Transverse colon (tissue), 4 donors: ENCODE measurements at regions not wholly inside any gene's neighbourhood (a gene's known extent, or its start where the extent isn't known, plus 50 kb on each side); places are given as distances from the start of the nearest gene placed in this dataset.

Experiments used
- DNase-seq: peaks from one replicate; pipeline ENCODE4 v3.0.0-alpha.2; 2019
- H3K27ac ChIP-seq, 4 donors: fragments of 200-600 bp; sonication (generic); 2 replicates each; pipeline ENCODE4 v1.5.1; 2016 to 2018; ENCODE audit warnings: inconsistent platforms in 4 of 4
- H3K27me3 ChIP-seq: fragments of 200-600 bp; sonication (generic); 2 replicates; pipeline ENCODE4 v1.5.1; 2017; ENCODE audit warnings: inconsistent platforms
- H3K36me3 ChIP-seq, 4 donors: fragments of 200-600 bp; sonication (generic); 2 replicates each; pipeline ENCODE4 v1.5.1; 2017 to 2019; ENCODE audit warnings: inconsistent platforms in 4 of 4
- H3K4me1 ChIP-seq, 4 donors: fragments of 200-600 bp; sonication (generic); 2 replicates each; pipeline ENCODE4 v1.5.1; 2017 to 2020; ENCODE audit warnings: inconsistent platforms in 4 of 4
- H3K4me3 ChIP-seq, 4 donors: fragments of 200-600 bp; sonication (generic); 1 replicate in 1 of 4; 2 replicates in 3 of 4; pipeline versions ENCODE4 v1.5.1 to v1.6.1; 2017 to 2019; ENCODE audit warnings: inconsistent platforms in 4 of 4
- H3K9me3 ChIP-seq, 2 donors: fragments of 200-600 bp; sonication (generic); 2 replicates each; pipeline ENCODE4 v1.5.1; 2017 to 2019; ENCODE audit warnings: inconsistent platforms in 2 of 2
- CTCF ChIP-seq, 5 experiments: fragments of 200-600 bp in 3 of 5; fragments of 450-650 bp in 2 of 5; sonication (generic) in 3 of 5; IDR thresholded peaks; 1 replicate in 2 of 5; 2 replicates in 3 of 5; pipeline ENCODE4 v1.5.1; 2016 to 2017; ENCODE audit warnings: antibody characterized with exemption in 5 of 5, inconsistent platforms in 3 of 5, mild to moderate bottlenecking in 2 of 5, moderate library complexity in 1 of 5
- EP300 ChIP-seq: sonication (generic); formaldehyde crosslinking; IDR thresholded peaks from one replicate; pipeline ENCODE4 v1.6.1; 2017; ENCODE audit warnings: antibody characterized with exemption, low read depth
- POLR2A ChIP-seq: fragments of 450-650 bp; IDR thresholded peaks from one replicate; pipeline ENCODE4 v1.6.1; 2016; ENCODE audit warnings: antibody characterized with exemption, mild to moderate bottlenecking, moderate library complexity
- POLR2AphosphoS5 ChIP-seq, 3 donors: sonication (generic); formaldehyde crosslinking; IDR thresholded peaks; one replicate each; pipeline ENCODE4 v1.6.1; 2016; ENCODE audit warnings: antibody characterized with exemption in 3 of 3
- WGBS, 2 donors: methylation state at CpG; one replicate each; pipeline ENCODE4 v1.1.5; 2018; ENCODE audit warnings: low coverage in 1 of 2; 5-methylcytosine and 5-hydroxymethylcytosine counted together
- in situ Hi-C, 4 donors: fragments of 200-750 bp; cut with MboI; loops; one replicate each; pipeline versions ENCODE4 v1.15.0 to v1.15.1; 2017; ENCODE audit warnings: low sequenced_read_pairs in 3 of 4, low pct_ligation_motif_present in 1 of 4, low pct_unique_long_range_greater_than_20kb in 1 of 4
- intact Hi-C: fragments of 100-400 bp; cut with DNase I; formaldehyde crosslinking; loops from one replicate; pipeline ENCODE4 v1.15.1; 2023; ENCODE audit warnings: low total_unique reads

- whole genome bisulfite sequencing, 2 donors, result 66 to 80% methylated on average over 2 of the region's 2 CpGs
- no peaks in the 10 kb centered on the region for H3K9me3 ChIP-seq
- in situ Hi-C loops, result no loop called here
Measured at GRCh38 chr5:155773680-155774079, 553.3 kb upstream of the SGCD start.

GRCh38 chr5:155780260-155780659, 546.7 kb upstream of the SGCD start:
- no peaks in the 10 kb centered on the region for H3K27me3 ChIP-seq
- in situ Hi-C loops, result no loop called here
- H3K9me3 ChIP-seq, result no peaks in the 10 kb centered on the region
- H3K27ac ChIP-seq, result no peak overlapping the region
- WGBS, 2 donors, result 70 to 74% methylated on average over 3 of the region's 3 CpGs
- intact Hi-C loops, result no loop called here
- no peak overlapping the region for H3K4me3 ChIP-seq
- TF ChIP-seq POLR2A (no peak), POLR2AphosphoS5 (IDR thresholded peaks at IDR 0.05) (no peak), CTCF (IDR thresholded peaks at IDR 0.05) (no peak), EP300 (no peak)
- H3K4me1 ChIP-seq, result no peaks in the 10 kb centered on the region
- DNase-seq, result no peak
- H3K36me3 ChIP-seq, result no peaks in the 10 kb centered on the region

More at GRCh38 chr5:155773680-155774079, 553.3 kb upstream of the SGCD start:
- no peak for DNase-seq
- intact Hi-C loops, result no loop called here
- H3K4me3 ChIP-seq, result no peak overlapping the region
- TF ChIP-seq POLR2A (no peak), POLR2AphosphoS5 (IDR thresholded peaks at IDR 0.05) (no peak), CTCF (IDR thresholded peaks at IDR 0.05) (no peak), EP300 (no peak)
- H3K4me1 ChIP-seq, result no peaks in the 10 kb centered on the region
- no peak overlapping the region for H3K27ac ChIP-seq
- no peaks in the 10 kb centered on the region for H3K36me3 ChIP-seq
- H3K27me3 ChIP-seq, result no peaks in the 10 kb centered on the region

- H3K27ac ChIP-seq, result no peak overlapping the region
- WGBS, 2 donors, result 74 to 75% methylated on average over 1 of the region's 1 CpG
- H3K4me3 ChIP-seq, result no peak overlapping the region
- no peaks in the 10 kb centered on the region for H3K9me3 ChIP-seq
- TF ChIP-seq CTCF (IDR thresholded peaks at IDR 0.05) (no peak), POLR2A (no peak), EP300 (no peak), POLR2AphosphoS5 (IDR thresholded peaks at IDR 0.05) (no peak)
- DNase-seq, result no peak
- no peaks in the 10 kb centered on the region for H3K36me3 ChIP-seq
- in situ Hi-C loops (no loop called here), intact Hi-C loops (no loop called here)
- no peaks in the 10 kb centered on the region for H3K27me3 ChIP-seq
- no peaks in the 10 kb centered on the region for H3K4me1 ChIP-seq
Measured at GRCh38 chr5:155783246-155783645, 543.7 kb upstream of the SGCD start.

GRCh38 chr5:155783791-155784190, 543.2 kb upstream of the SGCD start:
- intact Hi-C loops, result no loop called here

More at GRCh38 chr5:155783791-155784190, 543.2 kb upstream of the SGCD start:
- Histone ChIP-seq H3K27ac (no peak overlapping the region), H3K27me3 (no peaks in the 10 kb centered on the region), H3K4me3 (no peak overlapping the region), H3K36me3 (no peaks in the 10 kb centered on the region), H3K4me1 (no peaks in the 10 kb centered on the region), H3K9me3 (no peaks in the 10 kb centered on the region)
- WGBS, 2 donors, result 64 to 82% methylated on average over 3 of the region's 3 CpGs
- TF ChIP-seq POLR2A (no peak), EP300 (no peak), POLR2AphosphoS5 (IDR thresholded peaks at IDR 0.05) (no peak), CTCF (IDR thresholded peaks at IDR 0.05) (no peak)
- DNase-seq, result no peak
- in situ Hi-C loops, result no loop called here
